Mesothelial cell of epicardium (in vitro differentiated cells): ENCODE measurements at regions not wholly inside any gene's neighbourhood (a gene's known extent, or its start where the extent isn't known, plus 50 kb on each side); places are given as distances from the start of the nearest gene placed in this dataset.

Experiments
- DNase-seq, 2 experiments: peaks; one replicate each; pipeline ENCODE4 v3.0.0; 2021; ENCODE audit warnings: low spot score in 2 of 2; ENCODE audit not compliant: unreplicated experiment in 2 of 2
- H3K27ac Mint-ChIP-seq: 2 replicates; pipeline ENCODE4 v1.8.0; 2021; ENCODE audit warnings: mixed read lengths
- H3K27me3 Mint-ChIP-seq: 2 replicates; pipeline ENCODE4 v1.8.0; 2021; ENCODE audit warnings: low read depth, mixed read lengths
- H3K36me3 Mint-ChIP-seq: 2 replicates; pipeline ENCODE4 v1.8.0; 2021; ENCODE audit warnings: mixed read lengths
- H3K4me1 Mint-ChIP-seq: 2 replicates; pipeline ENCODE4 v1.8.0; 2021; ENCODE audit warnings: mixed read lengths
- H3K4me3 Mint-ChIP-seq: 2 replicates; pipeline ENCODE4 v1.8.0; 2021; ENCODE audit warnings: mild to moderate bottlenecking, moderate library complexity, mixed read lengths
- H3K9me3 Mint-ChIP-seq: 2 replicates; pipeline ENCODE4 v1.8.0; 2021; ENCODE audit warnings: mixed read lengths
- CTCF ChIP-seq: fragments of 200-600 bp; sonication (generic); IDR thresholded peaks from one replicate; pipeline ENCODE4 v1.5.0; 2021; ENCODE audit warnings: antibody characterized with exemption; ENCODE audit not compliant: unreplicated experiment

GRCh38 chr10:111486346-111486745 is 409.5 kb downstream of the ADRA2A start:
- Mint-ChIP-seq H3K36me3 (peaks cover 2% of the 10 kb centered on the region), H3K27ac (no peak overlapping the region), H3K4me1 (no peaks in the 10 kb centered on the region), H3K27me3 (no peaks in the 10 kb centered on the region), H3K9me3 (peaks cover 33% of the 10 kb centered on the region), H3K4me3 (no peak overlapping the region)
- DNase-seq, result no peak
- no peak for TF ChIP-seq CTCF

- no peaks in the 10 kb centered on the region for H3K4me1 Mint-ChIP-seq
- no peaks in the 10 kb centered on the region for H3K27me3 Mint-ChIP-seq
- TF ChIP-seq CTCF, result no peak
- H3K27ac Mint-ChIP-seq, result no peak overlapping the region
- peaks cover 48% of the 10 kb centered on the region for H3K9me3 Mint-ChIP-seq
- no peak overlapping the region for H3K4me3 Mint-ChIP-seq
- H3K36me3 Mint-ChIP-seq, result peaks cover 2% of the 10 kb centered on the region
- DNase-seq, result no peak
Measured at GRCh38 chr10:111488668-111489067, 411.8 kb downstream of the ADRA2A start.

GRCh38 chr10:111491154-111491553 is 414.3 kb downstream of the ADRA2A start:
- no peaks in the 10 kb centered on the region for H3K27me3 Mint-ChIP-seq

GRCh38 chr10:111493024-111493625 is 416.3 kb downstream of the ADRA2A start:
- Mint-ChIP-seq H3K36me3 (peaks cover 2% of the 10 kb centered on the region), H3K9me3 (peaks cover 55% of the 10 kb centered on the region), H3K27ac (no peak overlapping the region), H3K4me1 (no peaks in the 10 kb centered on the region), H3K4me3 (no peak overlapping the region), H3K27me3 (peaks cover 7% of the 10 kb centered on the region)
- TF ChIP-seq CTCF, result no peak
- DNase-seq, result no peak

More at GRCh38 chr10:111491154-111491553, 414.3 kb downstream of the ADRA2A start:
- Mint-ChIP-seq H3K4me1 (no peaks in the 10 kb centered on the region), H3K9me3 (peaks cover 58% of the 10 kb centered on the region), H3K4me3 (no peak overlapping the region), H3K36me3 (peaks cover 2% of the 10 kb centered on the region), H3K27ac (no peak overlapping the region)
- DNase-seq, result no peak
- no peak for TF ChIP-seq CTCF

GRCh38 chr10:111498560-111498959 is 421.7 kb downstream of the ADRA2A start:
- H3K36me3 Mint-ChIP-seq, result no peaks in the 10 kb centered on the region
- no peak for DNase-seq
- TF ChIP-seq CTCF, result no peak
- peaks cover 25% of the 10 kb centered on the region for H3K9me3 Mint-ChIP-seq
- H3K4me1 Mint-ChIP-seq, result no peaks in the 10 kb centered on the region
- peaks cover 10% of the 10 kb centered on the region for H3K27me3 Mint-ChIP-seq
- no peak overlapping the region for H3K27ac Mint-ChIP-seq
- H3K4me3 Mint-ChIP-seq, result no peak overlapping the region

GRCh38 chr10:111504376-111504775 is 427.5 kb downstream of the ADRA2A start:
- Mint-ChIP-seq H3K36me3 (no peaks in the 10 kb centered on the region), H3K27me3 (peaks cover 14% of the 10 kb centered on the region), H3K4me3 (no peak overlapping the region), H3K27ac (no peak overlapping the region), H3K4me1 (no peaks in the 10 kb centered on the region), H3K9me3 (peaks cover 19% of the 10 kb centered on the region)
- no peak for TF ChIP-seq CTCF
- no peak for DNase-seq
